ENCODE measurements at regions not wholly inside any gene's neighbourhood (a gene's known extent, or its start where the extent isn't known, plus 50 kb on each side); places are given as distances from the start of the nearest gene placed in this dataset.

- no peak for DNase-seq
Measured at GRCh38 chr19:32141840-32142511, 203.4 kb upstream of the ZNF507 start.

GRCh38 chr19:32146664-32147063, 198.7 kb upstream of the ZNF507 start:
- DNase-seq = no peak

- no peak for DNase-seq
Measured at GRCh38 chr19:32150605-32151004, 194.8 kb upstream of the ZNF507 start.

- DNase-seq = no peak
Measured at GRCh38 chr19:32154418-32154817, 191.0 kb upstream of the ZNF507 start.

- no peak for DNase-seq
Measured at GRCh38 chr19:32164384-32164992, 180.9 kb upstream of the ZNF507 start.

GRCh38 chr19:32165141-32165540, 180.3 kb upstream of the ZNF507 start:
- DNase-seq = no peak

GRCh38 chr19:32165750-32166149, 179.7 kb upstream of the ZNF507 start:
- DNase-seq = no peak

GRCh38 chr19:32166238-32166637, 179.2 kb upstream of the ZNF507 start:
- DNase-seq = no peak

GRCh38 chr19:32168111-32168510, 177.3 kb upstream of the ZNF507 start:
- no peak for DNase-seq

- no peak for DNase-seq
Measured at GRCh38 chr19:32168606-32169005, 176.8 kb upstream of the ZNF507 start.

GRCh38 chr19:32171719-32172151, 173.7 kb upstream of the ZNF507 start:
- DNase-seq = no peak

- no peak for DNase-seq
Measured at GRCh38 chr19:32172566-32173160, 172.7 kb upstream of the ZNF507 start.

GRCh38 chr19:32173836-32174235, 171.6 kb upstream of the ZNF507 start:
- no peak for DNase-seq

- DNase-seq = no peak
Measured at GRCh38 chr19:32174386-32175113, 170.9 kb upstream of the ZNF507 start.

- DNase-seq = no peak
Measured at GRCh38 chr19:32176591-32176990, 168.8 kb upstream of the ZNF507 start.

- no peak for DNase-seq
Measured at GRCh38 chr19:32177686-32178085, 167.7 kb upstream of the ZNF507 start.

GRCh38 chr19:32178401-32178800, 167.0 kb upstream of the ZNF507 start:
- no peak for DNase-seq

GRCh38 chr19:32178956-32179355, 166.5 kb upstream of the ZNF507 start:
- no peak for DNase-seq

- no peak for DNase-seq
Measured at GRCh38 chr19:32181216-32181920, 164.0 kb upstream of the ZNF507 start.

- no peak for DNase-seq
Measured at GRCh38 chr19:32186542-32187330, 158.7 kb upstream of the ZNF507 start.

- DNase-seq = no peak
Measured at GRCh38 chr19:32188921-32189320, 156.5 kb upstream of the ZNF507 start.

Data from activated T-cell treated with anti-CD3 and anti-CD28 coated beads for 4 hours (primary cell).